ENCODE measurements at regions not wholly inside any gene's neighbourhood (a gene's known extent, or its start where the extent isn't known, plus 50 kb on each side); places are given as distances from the start of the nearest gene placed in this dataset.

GRCh38 chr16:31710134-31710533 lies 163.5 kb upstream of the ZNF267 start:
- H3K36me3 ChIP-seq (ENCODE audit: control insufficient read depth in 1 of 2, insufficient read depth in 2 of 2, low read length in 2 of 2) = peaks cover 8 to 12% of the 10 kb centered on the region in 2 experiments; a peak in 3 of 4 replicates
- intact Hi-C loops (cut with micrococcal nuclease) = loop anchor here (5.0 kb wide), 1 partner anchor 157 kb away; no protein-coding TSS in a partner anchor
- H3K4me1 ChIP-seq (ENCODE audit: control insufficient read depth in 1 of 2, insufficient read depth in 2 of 2, low read length in 2 of 2) = peaks cover 6 to 17% of the 10 kb centered on the region in 2 experiments; a peak in 3 of 4 replicates
- H3K27me3 ChIP-seq (ENCODE audit: insufficient read depth, low read length) = no peaks in the 10 kb centered on the region
- no peak overlapping the region for H3K4me2 ChIP-seq (ENCODE audit: low read length)
- ChIA-PET RAD21 (ENCODE audit: low non-redundant PET in 1 of 2, low total read pairs in 2 of 2, uncharacterized antibody in 2 of 2, unreplicated experiment in 2 of 2) (no interaction called here), CTCF (interaction anchor here (0.6 kb wide), 1 partner anchor 237 kb away, joined by 3 read pairs; no protein-coding TSS in a partner anchor), POLR2A (no interaction called here)
- no peak for DNase-seq (ENCODE audit: low read depth, low spot score)
- H3K4me3 ChIP-seq (replicated peaks in 1 of 2; ENCODE audit: low read depth in 1 of 2, low read length in 2 of 2) = no peak overlapping the region
- H3K79me2 ChIP-seq (ENCODE audit: insufficient read depth, low read length) = peaks cover 5% of the 10 kb centered on the region; the same call in 1 of the 2 replicates
- no peaks in the 10 kb centered on the region for H3K9me3 ChIP-seq (ENCODE audit: control insufficient read depth in 1 of 2, insufficient read depth in 1 of 2, low read depth in 1 of 2, low read length in 2 of 2)
- no peak for TF ChIP-seq ZBTB33 (IDR thresholded peaks at IDR 0.05; ENCODE audit: extremely low read depth, insufficient replicate concordance, low read length)
- no peak for TF ChIP-seq REST (IDR thresholded peaks at IDR 0.05; ENCODE audit: low read depth)
- no peak for TF ChIP-seq TCF7L2 (IDR thresholded peaks at IDR 0.05; ENCODE audit: borderline replicate concordance, extremely low read depth, insufficient read depth, insufficient read length)
- TF ChIP-seq POLR2A (IDR thresholded peaks at IDR 0.05; ENCODE audit: borderline replicate concordance, extremely low read depth, insufficient read depth, insufficient read length) = no peak
- no peak for TF ChIP-seq EGR1 (IDR thresholded peaks at IDR 0.05; ENCODE audit: low read depth)
- TF ChIP-seq RAD21 (IDR thresholded peaks at IDR 0.05; ENCODE audit: low read depth) = no peak
- TF ChIP-seq SRF (IDR thresholded peaks at IDR 0.05; ENCODE audit: low read depth) = no peak
- no peak for TF ChIP-seq SIN3A (IDR thresholded peaks at IDR 0.05; ENCODE audit: low read depth)
- no peak for TF ChIP-seq EZH2phosphoT487 (IDR thresholded peaks at IDR 0.05; ENCODE audit: borderline replicate concordance)
- TF ChIP-seq ZNF274 (IDR thresholded peaks at IDR 0.05; ENCODE audit: low read depth, low read length) = no peak
- no peak for TF ChIP-seq YY1 (IDR thresholded peaks at IDR 0.05; ENCODE audit: extremely low read depth, insufficient replicate concordance, low read depth, low read length)
- no peak for TF ChIP-seq CBX3 (IDR thresholded peaks at IDR 0.05; ENCODE audit: low read depth)
- no peak for TF ChIP-seq FOSL1 (IDR thresholded peaks at IDR 0.05; ENCODE audit: low read depth)
- TF ChIP-seq CEBPB (IDR thresholded peaks at IDR 0.05; ENCODE audit: low read depth) = no peak
- TF ChIP-seq EZH2 (IDR thresholded peaks at IDR 0.05) = no peak
- no peak for TF ChIP-seq SP1 (IDR thresholded peaks at IDR 0.05; ENCODE audit: low read depth)
- TF ChIP-seq POLR2AphosphoS5 (IDR thresholded peaks at IDR 0.05; ENCODE audit: low read depth, low read length) = no peak
- TF ChIP-seq ZFX (IDR thresholded peaks at IDR 0.05) = no peak
- no peak for ATAC-seq
- no peak overlapping the region for H3K27ac ChIP-seq (ENCODE audit: low read depth, low read length)
- no peaks in the 10 kb centered on the region for H3K9me2 ChIP-seq (ENCODE audit: insufficient read depth)
- no peak overlapping the region for H2AFZ ChIP-seq (ENCODE audit: low read depth, low read length, poor library complexity, severe bottlenecking)
- no peaks in the 10 kb centered on the region for H4K20me1 ChIP-seq (ENCODE audit: insufficient read depth)
- no TSS peak for BruUV-seq (replicated peaks)
- H3K9ac ChIP-seq (ENCODE audit: low read length) = no peak overlapping the region

All from HCT116 (cell line).